OCI-LY3 (cell line): ENCODE measurements at regions not wholly inside any gene's neighbourhood (a gene's known extent, or its start where the extent isn't known, plus 50 kb on each side); places are given as distances from the start of the nearest gene placed in this dataset.
"Not testable (repeated sequence)": the region's sequence is repeated elsewhere in the genome, so short reads cannot be mapped to it uniquely, and the experiment has no call there.

Experiments
- H2AFZ ChIP-seq: fragments of 200-600, 300-600 bp; shearing (Covaris generic); 2 replicates; pipeline ENCODE4 v1.6.0; 2014; ENCODE audit warnings: antibody characterized with exemption, low read depth, low read length
- H3K27ac ChIP-seq: fragments of 200-600, 300-600 bp; sonication (generic); 2 replicates; pipeline ENCODE4 v1.5.1; 2014; ENCODE audit warnings: mild to moderate bottlenecking, low read length, moderate library complexity, mixed read lengths
- H3K27me3 ChIP-seq: fragments of 200-600, 300-600 bp; sonication (generic); 2 replicates; pipeline ENCODE4 v1.6.1; 2014; ENCODE audit warnings: low read depth, low read length, mixed read lengths
- H3K36me3 ChIP-seq: fragments of 200-600, 300-600 bp; sonication (generic); replicated peaks from 2 replicates; pipeline ENCODE3; 2014; ENCODE audit warnings: low read depth, low read length, mixed read lengths
- H3K4me1 ChIP-seq: fragments of 300-600, 200-600 bp; sonication (generic); 2 replicates; pipeline ENCODE4 v1.6.1; 2014; ENCODE audit warnings: low read length, mixed read lengths
- H3K4me2 ChIP-seq: fragments of 200-600, 300-600 bp; sonication (generic); 2 replicates; pipeline ENCODE4 v1.6.1; 2014; ENCODE audit warnings: low read length, mixed read lengths
- H3K4me3 ChIP-seq: fragments of 300-600, 200-600 bp; sonication (generic); 2 replicates; pipeline ENCODE4 v1.5.1; 2014; ENCODE audit warnings: antibody characterized with exemption, mild to moderate bottlenecking, low read length, moderate library complexity
- H3K79me2 ChIP-seq: fragments of 300-600, 200-600 bp; shearing (Covaris generic); 2 replicates; pipeline ENCODE4 v1.6.1; 2014; ENCODE audit warnings: mild to moderate bottlenecking, low read length, mixed read lengths
- H3K9ac ChIP-seq: fragments of 300-600, 200-600 bp; shearing (Covaris generic); 2 replicates; pipeline ENCODE4 v1.6.0; 2014; ENCODE audit warnings: mild to moderate bottlenecking, low read length, moderate library complexity
- H3K9me3 ChIP-seq: fragments of 200-600, 300-600 bp; shearing (Covaris generic); 2 replicates; pipeline ENCODE4 v1.6.1; 2014; ENCODE audit warnings: low read length, mixed read lengths; ENCODE audit not compliant: insufficient read depth
- H4K20me1 ChIP-seq: fragments of 200-600, 300-600 bp; sonication (generic); 2 replicates; pipeline ENCODE4 v1.6.1; 2016; ENCODE audit warnings: low read length, mixed read lengths; ENCODE audit not compliant: insufficient read depth
- CTCF ChIP-seq: fragments of 200-600, 300-600 bp; sonication (generic); IDR thresholded peaks from 2 replicates; pipeline ENCODE4 v1.5.1; 2014; ENCODE audit warnings: antibody characterized with exemption, low read length, low read depth
- EZH2phosphoT487 ChIP-seq: fragments of 200-600 bp; shearing (Covaris generic); IDR thresholded peaks from 2 replicates; pipeline ENCODE4 v1.6.1; 2018; ENCODE audit warnings: antibody characterized with exemption, mixed run types, low read depth

- no peaks in the 10 kb centered on the region for H3K79me2 ChIP-seq
- H3K27me3 ChIP-seq: no peaks in the 10 kb centered on the region
- no peaks in the 10 kb centered on the region for H3K36me3 ChIP-seq
- H3K27ac ChIP-seq: no peak overlapping the region
- no peak overlapping the region for H3K4me3 ChIP-seq
- no peak overlapping the region for H3K9ac ChIP-seq
- H4K20me1 ChIP-seq: no peaks in the 10 kb centered on the region
- H3K4me2 ChIP-seq: no peak overlapping the region
- TF ChIP-seq CTCF: no peak
- TF ChIP-seq EZH2phosphoT487: no peak
- H2AFZ ChIP-seq: no peak overlapping the region
- H3K9me3 ChIP-seq: no peaks in the 10 kb centered on the region
- no peaks in the 10 kb centered on the region; the same call in 1 of the 2 replicates for H3K4me1 ChIP-seq
These were observed 505.3 kb upstream of the ZNF608 start for GRCh38 chr5:125251703-125252102.

GRCh38 chr5:125253634-125254033 is 507.2 kb upstream of the ZNF608 start:
- H3K36me3 ChIP-seq, H2AFZ ChIP-seq, H3K9ac ChIP-seq, H3K4me2 ChIP-seq, H3K27me3 ChIP-seq, H4K20me1 ChIP-seq, H3K79me2 ChIP-seq, H3K9me3 ChIP-seq, H3K27ac ChIP-seq, H3K4me3 ChIP-seq: not testable (repeated sequence)
- H3K4me1 ChIP-seq: peaks cover 19% of the 10 kb centered on the region

- no peaks in the 10 kb centered on the region for H3K36me3 ChIP-seq
- H3K4me2 ChIP-seq: no peak overlapping the region
- peaks cover 21% of the 10 kb centered on the region for H3K4me1 ChIP-seq
- H3K27me3 ChIP-seq: no peaks in the 10 kb centered on the region
- H3K79me2 ChIP-seq: no peaks in the 10 kb centered on the region
- H3K9ac ChIP-seq: no peak overlapping the region
- H3K4me3 ChIP-seq: no peak overlapping the region
- H2AFZ ChIP-seq: no peak overlapping the region
- no peak for TF ChIP-seq CTCF
- TF ChIP-seq EZH2phosphoT487: no peak
- no peaks in the 10 kb centered on the region for H3K9me3 ChIP-seq
- H3K27ac ChIP-seq: no peak overlapping the region
- no peaks in the 10 kb centered on the region for H4K20me1 ChIP-seq
These were observed 507.8 kb upstream of the ZNF608 start for GRCh38 chr5:125254267-125254666.

- H2AFZ ChIP-seq: no peak overlapping the region
- TF ChIP-seq EZH2phosphoT487 (no peak), CTCF (no peak)
These were observed 509.9 kb upstream of the ZNF608 start for GRCh38 chr5:125256296-125256695.

More at GRCh38 chr5:125256296-125256695, 509.9 kb upstream of the ZNF608 start:
- Histone ChIP-seq H3K79me2 (no peaks in the 10 kb centered on the region), H3K36me3 (no peaks in the 10 kb centered on the region), H3K27ac (no peak overlapping the region), H3K4me1 (peaks cover 21% of the 10 kb centered on the region), H4K20me1 (no peaks in the 10 kb centered on the region), H3K9ac (no peak overlapping the region), H3K9me3 (no peaks in the 10 kb centered on the region), H3K27me3 (no peaks in the 10 kb centered on the region), H3K4me2 (no peak overlapping the region), H3K4me3 (no peak overlapping the region)
